NOMO-1 treated with DMSO at 0.1 percent for 48 hours (cell line): ENCODE measurements at regions not wholly inside any gene's neighbourhood (a gene's known extent, or its start where the extent isn't known, plus 50 kb on each side); places are given as distances from the start of the nearest gene placed in this dataset.
"Not testable (repeated sequence)": the region's sequence is repeated elsewhere in the genome, so short reads cannot be mapped to it uniquely, and the experiment has no call there.

ENCODE experiments used
- DNase-seq: peaks from one replicate; lab custom pipeline; 2025; ENCODE audit not compliant: unreplicated experiment; lab: John Stamatoyannopoulos, UW

DNA sequence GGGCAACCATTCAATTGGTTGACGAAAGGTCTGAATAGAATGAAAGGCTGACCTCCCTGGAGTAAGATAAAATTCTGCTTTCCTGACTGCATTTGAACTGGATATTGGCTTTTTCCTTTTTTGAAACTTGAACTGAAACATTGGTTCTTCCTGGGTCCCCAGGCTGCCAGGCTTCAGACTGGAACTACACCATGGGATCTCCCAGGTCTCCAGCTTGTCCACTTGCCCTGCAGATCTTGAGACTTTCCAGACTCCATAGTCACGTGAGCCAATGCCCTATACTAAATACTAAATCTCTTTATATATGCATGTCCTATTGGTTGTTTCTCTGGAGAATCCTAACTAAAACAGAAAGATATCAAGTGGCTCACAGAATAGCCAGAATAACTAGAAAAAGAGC is 118.7 kb upstream of the KRR1 start:
- no peak for DNase-seq

DNA sequence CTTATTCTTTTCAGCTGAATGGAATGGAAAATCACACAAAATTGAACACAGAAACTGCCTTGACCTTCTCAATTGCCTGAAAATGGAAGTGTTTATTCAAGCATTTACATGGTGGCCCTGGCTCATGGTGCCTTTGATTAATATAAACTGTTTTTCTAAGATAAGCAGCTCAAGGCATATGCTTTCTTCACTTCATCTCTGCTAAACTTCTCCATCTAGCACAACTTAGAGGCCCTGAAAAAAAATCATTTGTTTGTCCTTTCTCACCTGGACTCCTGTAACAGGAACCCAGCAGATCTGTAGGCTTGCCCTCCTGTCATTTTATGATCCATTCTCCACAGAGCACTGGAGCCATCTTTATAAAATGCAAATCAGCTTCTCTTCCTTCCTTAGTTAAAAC is 117.5 kb upstream of the KRR1 start:
- no peak for DNase-seq

DNA sequence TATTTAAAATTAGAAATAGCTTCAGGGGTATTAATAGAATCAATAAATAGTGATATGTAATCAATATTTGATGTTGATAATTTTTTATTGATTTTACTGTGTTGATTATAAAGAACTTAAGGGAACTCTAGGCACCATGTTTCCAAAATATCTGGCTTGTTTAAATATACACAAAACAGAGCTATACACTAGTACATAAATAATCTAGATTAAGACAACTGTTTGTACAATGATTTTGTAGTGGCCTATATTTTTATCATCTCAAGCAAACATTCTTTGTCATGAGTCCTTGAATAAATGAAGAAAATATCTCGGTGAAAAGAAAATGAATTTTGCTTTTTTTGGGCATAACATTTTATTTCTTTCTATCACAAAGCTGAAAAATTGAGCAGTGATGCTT is 117.1 kb upstream of the KRR1 start:
- no peak for DNase-seq

DNA sequence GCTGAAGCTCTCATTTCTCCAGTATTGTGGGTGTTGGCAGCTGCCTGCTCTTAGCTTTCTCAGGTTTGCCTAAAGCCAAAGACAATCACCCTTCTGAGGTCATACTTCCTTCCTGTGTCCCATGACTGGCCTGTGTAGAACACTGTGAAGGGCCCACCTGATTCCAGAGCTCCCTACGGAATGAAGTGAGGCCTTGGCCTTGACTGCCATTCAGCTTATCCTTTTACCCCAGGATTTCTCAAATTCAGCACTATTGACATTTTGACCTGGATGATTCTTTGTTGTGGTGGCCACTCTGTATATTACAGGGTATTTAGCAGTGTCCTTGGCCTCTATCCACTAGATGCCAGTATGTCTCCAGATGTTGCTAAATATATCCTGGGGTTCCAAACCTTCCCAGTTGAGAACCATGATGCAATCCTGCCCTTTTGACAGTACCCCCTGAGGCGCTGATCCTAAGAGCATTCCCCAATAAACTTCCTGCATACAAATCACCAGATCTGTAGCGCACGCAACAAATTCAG is 112.3 kb upstream of the KRR1 start:
- no peak for DNase-seq

DNA sequence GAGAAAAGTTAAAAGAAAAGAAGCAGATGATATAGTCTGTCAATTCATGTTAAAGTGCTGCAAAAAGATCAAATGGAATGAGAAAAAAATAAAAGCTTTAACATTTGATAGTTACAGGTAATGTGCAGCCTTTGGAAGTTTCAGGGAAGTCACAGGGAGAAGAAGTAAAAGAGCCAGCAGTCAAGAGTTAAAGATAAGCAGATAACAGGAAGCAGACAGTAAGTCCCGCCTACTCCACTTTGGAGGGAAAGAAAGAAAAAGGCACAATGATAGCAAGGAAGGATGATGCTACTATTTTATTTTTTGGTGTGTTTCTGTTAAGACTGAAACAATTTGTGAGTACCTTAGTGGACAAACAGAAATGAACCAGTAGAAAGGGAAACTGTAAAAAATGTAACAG is 111.1 kb upstream of the KRR1 start:
- DNase-seq = no peak

DNA sequence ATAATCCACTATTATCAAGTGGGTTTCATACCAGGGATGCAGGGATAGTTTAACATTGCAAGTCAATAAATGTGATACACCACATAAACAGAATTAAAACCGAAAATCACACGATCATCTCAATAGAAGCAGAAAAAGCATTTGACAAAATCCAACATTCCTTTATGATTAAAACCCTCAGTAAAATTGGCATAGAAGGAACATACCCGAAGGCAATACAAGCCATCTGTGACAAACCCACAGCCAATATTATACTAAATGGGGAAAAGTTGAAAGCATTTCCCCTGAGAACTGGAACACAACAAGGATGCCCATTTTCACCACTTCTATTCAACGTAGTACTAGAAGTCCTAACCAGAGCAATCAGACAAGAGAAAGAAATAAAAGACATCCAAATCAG is 103.0 kb upstream of the KRR1 start:
- DNase-seq = not testable (repeated sequence)

DNA sequence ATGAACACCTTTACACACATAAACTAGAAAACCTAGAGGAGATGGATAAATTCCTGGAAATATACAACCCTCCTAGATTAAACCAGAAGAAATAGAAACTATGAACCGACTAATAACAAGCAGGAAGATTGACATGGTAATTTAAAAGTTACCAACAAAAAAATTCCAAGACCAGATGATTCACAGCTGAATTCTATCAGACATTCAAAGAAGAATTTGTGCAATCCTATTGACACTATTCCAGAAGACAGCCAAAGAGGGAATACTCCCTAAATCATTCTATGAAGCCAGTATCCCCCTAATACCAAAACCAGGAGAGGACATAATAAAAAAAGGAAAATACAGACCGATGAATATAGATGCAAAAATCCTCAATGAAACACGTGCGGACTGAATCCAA is 102.6 kb upstream of the KRR1 start:
- DNase-seq = no peak

DNA sequence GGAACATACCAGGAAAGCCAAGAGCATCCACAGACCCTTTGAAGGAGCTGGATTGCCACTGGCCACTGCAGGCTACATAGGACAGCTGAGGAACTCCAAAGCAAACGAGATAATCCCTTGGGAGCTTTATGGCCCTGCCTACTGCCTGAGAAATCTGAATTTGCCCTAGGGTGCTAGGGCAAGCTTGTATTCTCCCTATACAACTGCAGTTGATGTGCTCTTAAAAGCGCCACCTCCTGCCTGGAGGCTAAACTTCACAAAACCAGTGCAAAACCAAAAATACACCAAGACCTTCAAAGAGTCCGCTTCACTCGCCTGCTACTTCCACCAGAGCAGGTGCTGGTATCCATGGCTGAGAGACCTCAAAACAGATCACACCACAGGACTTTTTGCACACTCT is 99.6 kb upstream of the KRR1 start:
- DNase-seq = no peak

DNA sequence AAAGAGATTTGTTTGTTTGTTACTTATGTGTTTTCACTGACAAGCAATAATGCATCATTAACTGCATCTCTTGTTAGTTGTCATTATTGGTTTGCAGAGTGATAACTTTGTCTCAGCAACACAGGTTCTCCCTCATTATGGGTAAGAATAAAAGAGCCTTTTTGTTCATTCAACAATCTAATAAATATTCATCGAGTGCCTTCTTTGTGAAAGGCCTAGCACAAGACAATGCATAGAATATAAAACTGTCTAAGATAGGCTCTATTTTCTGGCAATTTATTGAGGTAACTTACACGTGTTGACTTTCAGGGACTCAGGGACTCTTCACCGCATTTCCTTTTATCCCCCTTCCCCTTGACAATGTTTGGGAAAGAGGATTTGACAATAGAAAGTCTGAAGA is 95.5 kb upstream of the KRR1 start:
- DNase-seq = no peak

DNA sequence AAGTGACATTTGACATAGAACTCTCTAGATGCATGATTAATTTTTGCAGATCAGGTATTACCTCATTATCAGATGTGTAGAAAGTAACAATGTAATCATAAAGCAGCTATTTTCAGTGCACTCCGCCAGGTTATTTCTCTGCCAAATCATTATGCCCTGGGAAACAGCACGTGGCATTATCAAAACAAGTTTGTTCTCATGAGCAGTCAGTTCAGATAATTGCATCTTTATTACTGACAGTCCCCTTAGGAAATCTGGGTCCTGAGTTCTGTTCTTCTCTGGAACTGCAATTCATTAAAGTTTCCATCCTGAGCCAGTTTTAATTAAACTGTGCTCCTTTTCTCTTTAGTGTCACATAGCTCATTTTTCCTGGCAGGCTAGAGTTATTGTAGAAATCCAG is 94.7 kb upstream of the KRR1 start:
- no peak for DNase-seq

DNA sequence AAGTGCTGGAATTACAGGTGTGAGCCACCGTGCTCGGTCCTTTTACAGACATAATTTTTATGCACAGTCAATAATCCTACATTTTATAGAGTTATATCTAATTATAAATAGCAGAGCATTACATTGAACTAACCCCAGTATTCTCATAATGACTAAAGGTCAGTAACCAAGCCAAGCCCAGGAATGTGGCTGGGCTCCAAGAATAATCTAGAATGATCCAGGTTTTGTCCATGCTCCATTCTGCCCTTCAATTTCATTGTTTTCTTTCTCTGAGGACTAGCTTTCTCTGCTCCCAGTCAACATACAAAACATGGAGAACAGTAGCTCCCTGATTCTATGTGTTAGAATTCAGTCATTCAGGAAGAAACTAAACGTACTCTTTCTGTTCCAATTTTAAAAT is 92.1 kb upstream of the KRR1 start:
- no peak for DNase-seq

DNA sequence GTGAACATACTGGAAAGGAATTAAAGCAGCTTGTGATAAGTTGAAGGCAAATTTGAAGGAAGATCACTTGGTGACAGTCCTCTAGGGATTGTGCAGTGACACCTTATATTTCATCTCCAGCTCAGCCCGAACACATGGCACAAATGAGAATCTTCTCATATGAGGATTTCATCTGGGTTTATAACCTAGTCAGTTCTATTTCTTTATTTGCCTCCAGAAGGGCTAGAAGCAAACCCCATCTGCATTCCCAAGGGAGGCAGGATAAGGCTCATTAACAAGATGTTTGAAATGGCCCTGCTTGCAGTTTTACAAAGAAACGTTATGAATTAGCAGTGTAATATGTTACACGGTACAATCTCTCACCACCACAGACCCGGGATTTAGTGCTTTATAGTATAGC is 90.7 kb upstream of the KRR1 start:
- DNase-seq = no peak

DNA sequence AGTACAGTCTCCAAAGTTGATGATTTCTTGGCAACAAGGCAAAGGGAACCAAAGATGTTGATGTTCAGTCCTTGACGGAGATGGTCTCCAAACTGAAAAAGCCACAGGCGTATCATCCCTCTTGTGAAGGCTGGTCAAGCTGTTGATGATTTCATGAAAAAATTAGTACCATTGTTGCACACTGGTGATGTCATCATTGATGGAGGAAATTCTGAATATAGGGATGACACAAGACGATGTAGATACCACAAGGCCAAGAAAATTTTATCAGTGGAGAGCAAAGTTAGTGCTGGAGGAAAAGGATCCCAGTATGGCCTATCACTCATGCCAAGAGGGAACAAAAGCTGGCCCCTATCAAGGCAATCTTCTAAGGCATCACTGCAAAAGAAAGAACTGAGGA is 88.7 kb upstream of the KRR1 start:
- no peak for DNase-seq

DNA sequence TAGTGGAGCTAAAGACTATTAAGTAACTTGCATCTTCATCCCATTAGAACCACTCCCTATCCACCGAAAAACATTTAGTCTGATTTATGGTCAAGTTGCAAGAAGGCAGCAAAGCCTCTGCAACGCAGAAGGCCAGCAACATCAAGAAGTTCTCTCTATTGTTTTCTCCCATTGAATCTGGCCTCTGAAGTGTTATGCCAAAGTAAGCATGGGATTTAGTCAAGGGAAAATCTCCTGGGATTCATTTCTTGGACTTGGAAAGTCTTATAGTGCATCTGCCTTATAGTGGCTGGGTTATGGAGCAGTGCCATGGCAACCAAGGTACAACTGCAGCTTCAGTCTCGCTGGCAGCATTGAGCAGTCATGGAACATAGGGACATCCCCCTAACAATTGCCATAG is 87.7 kb upstream of the KRR1 start:
- no peak for DNase-seq

DNA sequence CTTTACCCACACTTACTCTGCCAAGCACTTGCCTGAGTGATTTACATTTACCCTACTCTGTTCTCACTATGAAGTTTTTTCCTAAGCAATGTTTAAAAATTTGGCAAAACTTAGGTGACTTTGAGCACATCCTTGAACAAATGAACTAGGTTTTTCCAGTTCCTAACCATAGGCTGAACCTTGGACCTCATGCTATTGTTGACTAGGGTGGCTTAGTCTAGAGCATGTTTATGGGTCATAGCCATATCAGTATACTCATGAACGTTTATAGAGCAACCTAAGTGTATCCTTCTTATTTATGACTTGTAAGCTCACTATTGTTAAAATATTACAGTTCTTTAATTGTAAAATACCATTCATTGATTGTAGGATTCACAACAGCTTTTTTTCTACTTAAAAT is 85.0 kb upstream of the KRR1 start:
- no peak for DNase-seq

DNA sequence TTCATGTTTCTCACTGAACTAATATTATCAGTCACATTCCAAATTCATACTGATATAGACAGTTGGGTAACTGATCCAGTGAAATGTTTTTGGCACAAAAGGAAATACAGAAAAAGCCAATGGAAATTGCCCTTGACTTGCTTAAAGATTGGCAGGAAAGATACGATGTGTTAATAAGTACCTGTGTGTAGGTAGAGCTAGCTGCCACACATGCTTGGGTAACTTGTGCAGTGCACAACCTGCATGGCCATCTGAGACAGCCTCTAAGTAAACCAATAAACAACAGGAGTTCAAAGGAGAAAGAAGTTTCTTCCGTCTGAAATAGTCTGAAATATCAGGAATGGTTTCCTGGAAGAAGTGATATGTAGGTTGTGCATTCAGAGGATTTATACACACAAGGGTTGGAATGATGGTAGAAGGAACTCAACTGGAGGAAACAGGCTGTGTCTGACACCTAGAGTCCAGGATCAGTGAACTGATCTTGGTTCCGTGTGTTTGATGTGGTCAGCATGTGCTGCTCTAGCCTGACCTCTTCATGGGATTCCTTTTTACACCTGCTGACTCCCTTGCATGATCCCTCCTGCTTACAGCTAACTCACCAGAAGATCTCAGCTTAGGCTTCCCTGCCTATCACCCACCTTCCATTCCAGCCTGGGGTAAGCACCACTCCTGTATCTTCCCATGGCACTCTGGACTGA is 81.4 kb upstream of the KRR1 start:
- no peak for DNase-seq

DNA sequence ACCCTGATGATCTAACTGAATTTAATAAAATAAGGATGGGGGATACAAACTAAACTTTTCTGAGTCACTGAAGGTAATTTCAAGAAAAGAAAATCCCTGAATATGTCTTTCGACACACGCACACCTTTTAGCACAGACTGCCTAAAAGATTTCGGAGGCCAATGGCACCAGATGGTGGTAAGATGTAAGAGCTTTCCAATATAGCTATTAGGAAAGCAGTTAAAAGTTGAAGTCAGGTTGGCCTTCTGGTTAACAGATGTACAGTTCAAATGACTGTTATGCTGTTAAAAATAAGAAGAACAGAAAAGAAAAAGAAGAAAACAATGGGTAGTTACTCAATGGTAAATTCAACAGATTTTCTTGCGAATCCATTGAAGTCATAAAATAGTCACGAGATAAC is 80.7 kb upstream of the KRR1 start:
- no peak for DNase-seq

DNA sequence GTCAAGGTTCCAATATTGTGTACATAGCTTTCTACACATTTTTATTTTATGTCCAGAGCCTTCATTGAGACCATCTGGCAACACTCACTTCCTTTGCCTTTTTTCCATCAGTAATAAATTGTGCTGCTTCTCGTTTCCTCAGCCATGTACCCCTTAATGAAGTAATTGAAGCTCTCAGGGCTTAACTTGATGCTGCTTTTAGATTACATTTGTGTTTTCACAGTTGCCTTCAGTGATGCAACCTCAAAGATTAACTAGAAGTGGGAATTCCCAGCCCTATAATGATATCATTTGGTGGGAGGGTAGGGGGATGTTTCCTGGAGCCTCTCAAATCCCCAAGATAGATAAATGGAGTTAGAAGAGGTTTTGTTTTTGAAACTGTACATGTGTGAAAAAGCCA is 80.2 kb upstream of the KRR1 start:
- no peak for DNase-seq

DNA sequence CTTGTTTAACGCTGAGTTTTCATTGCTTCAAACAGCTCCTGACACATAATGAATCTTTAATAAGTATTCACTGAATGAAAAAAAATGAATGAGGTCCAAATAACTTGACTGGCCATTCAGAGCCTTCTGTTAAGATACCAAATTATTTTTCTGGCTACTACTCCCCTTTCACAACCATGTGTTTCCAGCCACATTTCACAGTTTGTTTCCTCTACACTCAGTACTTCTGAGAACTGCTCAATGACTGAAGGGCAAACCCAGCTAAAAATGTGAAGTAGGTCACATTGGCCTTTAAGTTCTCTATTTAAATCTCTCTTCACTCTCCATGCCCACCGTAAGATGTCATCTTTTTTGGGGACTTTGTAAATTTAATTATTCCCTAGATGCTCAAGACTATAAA is 78.4 kb upstream of the KRR1 start:
- DNase-seq = no peak

DNA sequence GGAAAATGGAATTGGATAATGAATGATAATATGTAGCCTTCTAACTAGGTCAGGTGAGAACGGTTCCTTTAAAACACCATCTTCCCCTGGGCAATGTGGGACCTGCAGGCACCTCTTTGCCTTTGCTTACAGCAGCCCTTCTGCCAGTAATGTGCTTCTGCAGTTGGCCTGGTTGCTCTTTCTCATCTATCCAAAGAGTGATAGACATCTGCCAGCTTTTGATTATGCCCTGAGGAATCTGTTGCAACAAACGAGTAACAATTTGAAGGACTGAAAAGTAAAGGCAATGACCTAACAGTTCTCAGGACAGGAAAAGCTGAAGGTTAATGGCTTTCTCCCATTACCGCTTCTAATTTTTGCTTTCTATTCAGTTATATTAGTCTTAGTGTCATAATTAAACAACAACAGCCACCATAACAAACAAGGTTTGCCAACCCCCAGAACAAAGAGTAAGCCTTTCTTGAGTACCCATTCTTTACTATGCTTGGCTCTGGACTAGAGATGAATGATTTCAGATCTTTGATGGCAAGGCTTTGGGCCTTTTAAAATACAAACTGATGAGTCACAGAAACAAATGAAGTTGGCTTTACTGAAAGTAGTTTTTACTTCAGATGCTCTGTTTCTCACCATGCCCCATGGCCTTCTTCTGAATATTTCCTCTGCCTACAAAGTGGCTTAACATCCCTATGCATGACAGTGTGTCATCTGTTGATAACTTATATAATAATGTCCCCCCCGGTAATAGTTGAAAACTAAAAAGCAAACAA is 76.1 kb upstream of the KRR1 start:
- no peak for DNase-seq

DNA sequence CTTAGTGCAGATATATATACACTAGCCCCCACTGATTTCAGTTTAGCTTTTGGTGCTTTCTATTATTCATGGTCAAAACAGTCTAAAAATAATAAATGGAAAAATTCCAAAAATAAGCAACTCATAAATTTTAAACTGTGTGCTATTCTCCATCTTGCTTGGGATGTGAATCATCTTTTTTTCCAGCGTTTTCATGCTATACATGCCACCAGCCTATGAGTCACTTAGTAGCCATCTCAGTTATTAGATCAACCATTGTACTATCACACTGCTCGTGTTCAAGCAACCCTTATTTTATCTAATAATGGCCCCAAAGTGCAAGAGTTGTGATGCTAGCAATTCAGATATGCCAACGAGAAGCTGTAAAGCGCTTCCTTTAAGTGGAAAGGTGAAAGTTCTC is 73.9 kb upstream of the KRR1 start:
- no peak for DNase-seq

DNA sequence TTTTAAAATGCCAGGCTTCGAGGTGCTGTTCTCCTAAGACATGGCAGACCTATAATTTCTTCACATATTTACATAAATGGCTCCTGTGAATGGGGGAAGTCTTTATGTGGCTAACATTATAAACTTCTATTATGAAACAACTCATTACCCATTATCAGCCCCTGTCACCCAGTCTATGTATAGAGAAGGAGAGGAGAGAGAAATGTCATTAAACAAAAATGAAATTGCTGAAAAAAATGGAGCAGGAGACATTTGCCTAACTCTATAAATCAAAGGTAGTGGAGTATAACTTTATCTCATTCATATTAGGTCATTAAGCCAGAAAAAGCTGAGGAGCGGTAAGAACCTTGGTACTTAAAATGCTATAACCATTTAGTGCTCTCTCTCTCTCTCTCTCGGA is 71.9 kb upstream of the KRR1 start:
- no peak for DNase-seq

DNA sequence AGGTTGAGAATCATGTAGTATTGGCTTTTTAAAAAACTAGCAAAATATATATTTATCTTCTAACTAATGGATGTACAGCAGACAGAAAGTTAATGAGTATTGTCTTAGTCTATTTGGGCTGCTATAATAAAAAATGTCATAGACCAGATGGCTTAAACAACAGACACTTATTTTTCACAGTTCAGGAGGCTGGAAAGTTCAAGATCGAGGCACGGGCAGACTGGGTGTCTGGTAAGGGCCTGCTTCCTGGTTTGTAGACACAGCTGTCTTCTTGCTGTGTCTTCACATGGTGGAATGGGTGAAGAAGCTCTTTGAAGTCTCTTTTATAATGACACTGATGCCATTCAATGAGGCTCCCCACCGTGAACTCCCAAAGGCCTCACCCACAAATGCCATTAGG is 70.1 kb upstream of the KRR1 start:
- no peak for DNase-seq
